ENCODE measurements at regions not wholly inside any gene's neighbourhood (a gene's known extent, or its start where the extent isn't known, plus 50 kb on each side); places are given as distances from the start of the nearest gene placed in this dataset.

- no TSS peak for BruUV-seq (replicated peaks)
- WGBS (ENCODE audit: low lambda C conversion rate), result 17% methylated on average over 4 of the region's 4 CpGs
- Histone ChIP-seq H3K27ac (ENCODE audit: extremely low read length, insufficient read depth, low read length) (no peak overlapping the region), H3K36me3 (replicated peaks in 1 of 2; ENCODE audit: control insufficient read depth in 1 of 2, insufficient read depth in 2 of 2, low read length in 2 of 2) (no peaks in the 10 kb centered on the region), H2AFZ (ENCODE audit: low read length) (no peak overlapping the region), H3K9ac (ENCODE audit: insufficient read depth, low read depth, low read length) (no peak overlapping the region), H3K27me3 (ENCODE audit: control insufficient read depth in 1 of 2, insufficient read depth in 2 of 2, low read length in 2 of 2) (no peaks in the 10 kb centered on the region), H3K4me2 (ENCODE audit: low read depth, low read length) (no peak overlapping the region), H4K20me1 (ENCODE audit: insufficient read depth, low read length) (no peaks in the 10 kb centered on the region), H3K79me2 (ENCODE audit: insufficient read depth, low read length) (no peaks in the 10 kb centered on the region), H3K4me1 (ENCODE audit: insufficient read depth, low read length) (no peaks in the 10 kb centered on the region), H3K4me3 (replicated peaks in 1 of 3; ENCODE audit: insufficient read depth in 1 of 3, low read depth in 2 of 3, low read length in 3 of 3) (no peak overlapping the region), H3K9me3 (ENCODE audit: low read length) (no peaks in the 10 kb centered on the region)
- ChIA-PET CTCF (ENCODE audit: low intra/inter-chr PET ratio, low total read pairs) (no interaction called here), POLR2A (no interaction called here)
- intact Hi-C loops (cut with micrococcal nuclease; ENCODE audit: unreplicated experiment) (no loop called here), in situ Hi-C loops (cut with HindIII; ENCODE audit: extremely low pct_ligation_motif_present, low pct_unique_long_range_greater_than_20kb) (no loop called here)
- DNase-seq (ENCODE audit: low spot score) (no peak), FAIRE-seq (no peak), ATAC-seq (no peak)
- no peak for TF ChIP-seq SRSF9 (IDR thresholded peaks at IDR 0.05; ENCODE audit: borderline replicate concordance, insufficient read depth, low read depth, low read length, poor library complexity, severe bottlenecking)
- TF ChIP-seq HNRNPH1 (optimal IDR thresholded peaks at IDR 0.05; ENCODE audit: low read depth, low read length), result no peak
- no peak for TF ChIP-seq GABPB1 (CRISPR knock-in tag; IDR thresholded peaks at IDR 0.05)
- TF ChIP-seq TOE1 (CRISPR knock-in tag; IDR thresholded peaks at IDR 0.05), result no peak
- no peak for TF ChIP-seq SNAPC4 (CRISPR knock-in tag; IDR thresholded peaks at IDR 0.05)
- no peak for TF ChIP-seq HES4 (CRISPR knock-in tag; IDR thresholded peaks at IDR 0.05; ENCODE audit: borderline replicate concordance)
- TF ChIP-seq ZFP36 (IDR thresholded peaks at IDR 0.05; ENCODE audit: borderline replicate concordance, low read depth, low read length, partially characterized antibody), result no peak
- no peak for TF ChIP-seq CCDC6 (CRISPR knock-in tag; IDR thresholded peaks at IDR 0.05)
- no peak for TF ChIP-seq ZNF335 (CRISPR knock-in tag; IDR thresholded peaks at IDR 0.05)
- TF ChIP-seq GATA4 (IDR thresholded peaks at IDR 0.05; ENCODE audit: borderline replicate concordance, low read depth), result no peak
- TF ChIP-seq, protein P1, sequence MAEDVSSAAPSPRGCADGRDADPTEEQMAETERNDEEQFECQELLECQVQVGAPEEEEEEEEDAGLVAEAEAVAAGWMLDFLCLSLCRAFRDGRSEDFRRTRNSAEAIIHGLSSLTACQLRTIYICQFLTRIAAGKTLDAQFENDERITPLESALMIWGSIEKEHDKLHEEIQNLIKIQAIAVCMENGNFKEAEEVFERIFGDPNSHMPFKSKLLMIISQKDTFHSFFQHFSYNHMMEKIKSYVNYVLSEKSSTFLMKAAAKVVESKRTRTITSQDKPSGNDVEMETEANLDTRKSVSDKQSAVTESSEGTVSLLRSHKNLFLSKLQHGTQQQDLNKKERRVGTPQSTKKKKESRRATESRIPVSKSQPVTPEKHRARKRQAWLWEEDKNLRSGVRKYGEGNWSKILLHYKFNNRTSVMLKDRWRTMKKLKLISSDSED (CRISPR knock-in tag; IDR thresholded peaks at IDR 0.05), result no peak
- TF ChIP-seq, protein P2, sequence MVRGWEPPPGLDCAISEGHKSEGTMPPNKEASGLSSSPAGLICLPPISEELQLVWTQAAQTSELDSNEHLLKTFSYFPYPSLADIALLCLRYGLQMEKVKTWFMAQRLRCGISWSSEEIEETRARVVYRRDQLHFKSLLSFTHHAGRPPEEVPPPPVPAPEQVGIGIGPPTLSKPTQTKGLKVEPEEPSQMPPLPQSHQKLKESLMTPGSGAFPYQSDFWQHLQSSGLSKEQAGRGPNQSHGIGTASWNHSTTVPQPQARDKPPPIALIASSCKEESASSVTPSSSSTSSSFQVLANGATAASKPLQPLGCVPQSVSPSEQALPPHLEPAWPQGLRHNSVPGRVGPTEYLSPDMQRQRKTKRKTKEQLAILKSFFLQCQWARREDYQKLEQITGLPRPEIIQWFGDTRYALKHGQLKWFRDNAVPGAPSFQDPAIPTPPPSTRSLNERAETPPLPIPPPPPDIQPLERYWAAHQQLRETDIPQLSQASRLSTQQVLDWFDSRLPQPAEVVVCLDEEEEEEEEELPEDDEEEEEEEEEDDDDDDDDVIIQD (CRISPR knock-in tag; IDR thresholded peaks at IDR 0.05; ENCODE audit: low read depth), result no peak
- no peak for TF ChIP-seq NFKBIZ (CRISPR knock-in tag; IDR thresholded peaks at IDR 0.05)
- TF ChIP-seq PPARG (CRISPR knock-in tag; conservative IDR thresholded peaks at IDR 0.05), result no peak
- TF ChIP-seq, protein P3, sequence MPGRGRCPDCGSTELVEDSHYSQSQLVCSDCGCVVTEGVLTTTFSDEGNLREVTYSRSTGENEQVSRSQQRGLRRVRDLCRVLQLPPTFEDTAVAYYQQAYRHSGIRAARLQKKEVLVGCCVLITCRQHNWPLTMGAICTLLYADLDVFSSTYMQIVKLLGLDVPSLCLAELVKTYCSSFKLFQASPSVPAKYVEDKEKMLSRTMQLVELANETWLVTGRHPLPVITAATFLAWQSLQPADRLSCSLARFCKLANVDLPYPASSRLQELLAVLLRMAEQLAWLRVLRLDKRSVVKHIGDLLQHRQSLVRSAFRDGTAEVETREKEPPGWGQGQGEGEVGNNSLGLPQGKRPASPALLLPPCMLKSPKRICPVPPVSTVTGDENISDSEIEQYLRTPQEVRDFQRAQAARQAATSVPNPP (CRISPR knock-in tag; IDR thresholded peaks at IDR 0.05), result no peak
- TF ChIP-seq ZNF839 (CRISPR knock-in tag; IDR thresholded peaks at IDR 0.05; ENCODE audit: borderline replicate concordance), result no peak
- no peak for TF ChIP-seq ARHGAP35 (CRISPR knock-in tag; IDR thresholded peaks at IDR 0.05; ENCODE audit: borderline replicate concordance)
- TF ChIP-seq HMGA1 (CRISPR knock-in tag; conservative IDR thresholded peaks at IDR 0.05), result no peak
Observed at GRCh38 chr2:204234879-204235278, 298.3 kb downstream of the ICOS start.
